Activated CD4-positive, CD25-positive, alpha-beta regulatory T cell treated with anti-CD3 and anti-CD28 coated beads, Interleukin-2, amount 50 U/mL, for 72 hours (primary cell): ENCODE measurements at regions not wholly inside any gene's neighbourhood (a gene's known extent, or its start where the extent isn't known, plus 50 kb on each side); places are given as distances from the start of the nearest gene placed in this dataset.

Experiments
- DNase-seq: peaks from one replicate; pipeline ENCODE4 v3.0.0; 2021

DNA sequence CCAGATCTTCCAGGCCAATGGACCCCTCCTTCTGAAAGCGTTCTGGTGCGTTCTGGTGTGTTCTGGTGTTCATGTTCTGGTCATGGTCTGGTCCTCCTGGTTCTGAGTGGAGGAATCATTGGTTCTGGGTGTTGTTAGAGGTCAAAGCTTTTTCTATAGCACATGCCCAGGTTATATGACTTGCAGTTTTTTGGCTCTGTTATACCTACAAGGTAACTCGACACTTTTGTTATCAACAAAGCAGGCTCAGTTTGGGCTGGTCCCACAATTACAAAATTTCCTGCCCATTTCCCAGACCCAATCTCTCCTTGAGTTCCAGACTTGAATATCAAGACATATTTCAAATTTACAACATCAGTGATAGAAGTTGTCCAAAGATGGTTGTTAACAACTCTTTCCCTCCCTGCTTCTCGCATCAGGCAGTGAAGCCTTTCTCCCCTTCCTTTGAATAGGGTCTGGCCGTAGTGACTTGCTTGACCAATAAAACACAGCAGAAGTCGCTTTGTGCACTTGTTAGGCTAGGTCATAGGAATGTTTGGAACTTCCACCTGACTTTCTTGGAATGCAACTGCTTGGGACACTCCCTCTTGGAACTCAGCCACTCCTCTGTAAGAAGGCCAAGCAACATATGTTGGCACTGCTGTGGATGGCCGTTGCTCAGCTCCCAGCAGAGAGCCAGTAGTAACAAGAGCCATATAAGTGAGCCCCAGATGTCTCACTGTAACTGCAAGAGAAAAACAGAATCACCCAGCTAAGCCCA, 83.1 kb upstream of the STEAP1B start:
- DNase-seq = no peak

DNA sequence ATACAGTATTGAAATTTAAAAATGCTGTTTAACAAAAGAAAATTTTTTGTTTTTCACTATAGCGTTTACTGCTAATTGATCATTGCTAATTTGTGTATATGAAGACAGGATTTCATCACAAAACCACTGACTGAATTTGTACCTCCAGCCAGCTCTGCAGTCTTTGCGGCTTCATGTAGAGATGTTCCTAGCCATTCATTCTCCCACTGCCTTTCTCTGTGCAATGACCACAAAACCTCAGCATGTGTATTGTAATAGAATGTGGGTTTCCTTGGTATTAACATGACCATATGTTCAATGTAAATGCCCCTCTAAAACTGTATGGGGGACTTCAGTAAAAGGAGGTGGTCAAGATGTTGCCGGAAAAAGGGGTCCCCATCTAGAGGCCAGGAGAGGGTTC, 81.1 kb upstream of the STEAP1B start:
- no peak for DNase-seq

DNA sequence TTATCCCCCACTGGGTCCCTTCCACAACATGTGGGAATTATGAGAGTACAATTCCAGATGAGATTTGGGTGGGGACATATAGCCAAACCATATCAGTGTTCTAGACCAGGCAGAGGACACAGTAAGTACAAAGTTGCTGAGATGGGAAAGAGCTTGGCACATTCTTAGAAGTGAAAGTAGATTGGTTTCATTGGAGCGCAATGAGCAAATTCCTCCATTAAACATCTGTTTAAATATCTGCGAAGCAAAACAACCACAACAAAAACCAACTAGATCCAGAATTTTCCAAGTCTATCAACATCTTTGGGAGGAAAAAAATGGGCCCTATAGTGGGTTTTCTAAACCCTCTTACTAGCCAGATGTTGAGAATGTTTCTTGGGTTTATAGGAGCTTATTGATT, 80.0 kb upstream of the STEAP1B start:
- no peak for DNase-seq

DNA sequence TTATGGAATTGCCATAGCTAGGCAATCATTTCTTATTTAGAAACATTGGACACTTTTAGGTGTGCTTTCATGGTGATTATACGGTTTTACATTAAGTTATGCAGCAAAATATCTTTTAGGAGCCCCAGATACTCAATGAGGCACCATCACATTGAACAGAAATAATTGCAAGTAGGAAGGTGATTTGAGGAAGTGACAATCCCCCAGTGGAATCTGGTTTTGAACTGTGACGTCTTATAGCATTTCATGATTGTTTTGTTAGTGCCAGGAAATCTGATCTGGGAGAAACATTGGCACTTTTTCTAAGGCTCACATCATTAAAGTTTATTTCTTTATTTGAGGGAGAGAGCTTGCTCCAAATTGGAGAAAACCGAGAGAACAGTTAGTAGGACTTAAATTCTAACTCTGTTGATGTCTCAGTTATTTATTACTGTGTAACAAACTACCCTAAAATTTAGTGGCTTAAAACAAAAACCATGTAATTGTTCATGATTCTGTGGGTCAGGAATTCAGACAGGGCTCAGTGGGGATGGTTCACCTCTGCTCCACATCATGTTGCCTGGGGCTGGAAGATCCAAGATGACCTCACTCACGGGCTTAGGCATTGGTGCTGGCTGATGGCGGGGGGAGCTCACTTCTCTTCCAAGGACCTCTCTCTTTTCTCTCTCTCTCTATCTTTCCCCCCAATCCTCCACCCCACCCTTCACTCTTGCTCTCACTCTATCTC, 78.2 kb upstream of the STEAP1B start:
- no peak for DNase-seq

DNA sequence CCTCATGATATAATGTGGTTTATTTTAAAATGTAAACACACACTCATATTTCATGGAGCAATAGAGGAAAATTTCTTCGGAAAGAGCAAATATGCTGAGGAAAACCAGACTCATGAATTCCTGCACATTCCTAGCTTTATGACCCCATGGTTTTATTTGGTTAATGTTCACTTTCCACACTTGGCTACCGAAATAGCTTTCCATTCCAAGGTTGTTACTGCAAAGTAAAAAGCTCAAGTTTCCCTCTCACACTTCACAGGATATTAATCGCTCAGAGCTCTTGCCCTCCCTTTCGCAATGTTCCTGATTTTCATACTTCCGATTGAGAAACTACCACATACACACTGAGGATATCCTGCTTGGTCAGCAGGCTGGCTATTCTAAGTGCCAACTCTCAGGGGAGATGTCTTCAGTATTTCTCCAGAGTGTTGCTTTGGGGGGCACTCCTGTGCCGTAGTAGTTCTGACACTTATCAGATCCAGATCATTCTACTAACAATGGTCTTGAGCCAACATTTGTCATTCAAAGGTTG, 77.5 kb upstream of the STEAP1B start:
- no peak for DNase-seq

DNA sequence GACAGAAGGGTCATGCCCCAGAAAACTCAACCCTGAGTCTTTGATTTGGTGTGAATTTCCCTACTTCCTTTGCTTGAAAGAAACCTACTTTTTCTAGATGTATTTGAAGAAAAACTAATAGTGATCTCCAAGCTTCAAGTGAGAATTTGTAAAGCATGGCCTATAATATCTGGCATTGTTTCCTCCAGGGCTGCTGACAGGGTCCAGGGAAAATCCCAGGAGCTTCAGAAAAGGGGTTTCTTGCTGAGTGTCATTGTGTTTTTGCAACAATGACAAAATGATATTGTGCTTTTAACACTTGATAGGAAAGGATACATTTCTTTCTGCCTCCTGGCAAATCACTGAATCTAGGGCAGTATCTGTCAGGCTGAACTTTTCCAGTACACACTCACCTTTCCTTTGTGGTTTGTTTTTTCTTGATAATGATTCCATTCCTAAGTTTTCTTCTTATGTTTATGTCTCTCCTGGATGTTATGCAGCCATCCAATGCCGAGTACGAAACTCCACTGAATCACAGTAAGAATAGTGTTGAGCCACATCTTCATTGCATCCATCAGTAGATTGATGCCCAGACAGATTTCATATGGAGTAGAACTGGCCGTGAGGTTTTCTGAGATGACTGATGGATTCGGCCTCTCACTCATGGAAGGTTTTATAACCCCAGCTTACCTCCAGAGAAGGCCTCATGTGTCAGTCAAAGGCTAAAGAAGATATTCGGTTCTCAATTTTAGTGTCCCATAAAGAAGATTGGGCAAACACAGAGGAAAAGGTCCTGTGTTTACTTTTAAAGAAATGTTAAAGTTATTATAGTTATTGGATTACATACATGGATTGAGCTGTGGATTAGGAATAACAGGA, 76.9 kb upstream of the STEAP1B start:
- no peak for DNase-seq

DNA sequence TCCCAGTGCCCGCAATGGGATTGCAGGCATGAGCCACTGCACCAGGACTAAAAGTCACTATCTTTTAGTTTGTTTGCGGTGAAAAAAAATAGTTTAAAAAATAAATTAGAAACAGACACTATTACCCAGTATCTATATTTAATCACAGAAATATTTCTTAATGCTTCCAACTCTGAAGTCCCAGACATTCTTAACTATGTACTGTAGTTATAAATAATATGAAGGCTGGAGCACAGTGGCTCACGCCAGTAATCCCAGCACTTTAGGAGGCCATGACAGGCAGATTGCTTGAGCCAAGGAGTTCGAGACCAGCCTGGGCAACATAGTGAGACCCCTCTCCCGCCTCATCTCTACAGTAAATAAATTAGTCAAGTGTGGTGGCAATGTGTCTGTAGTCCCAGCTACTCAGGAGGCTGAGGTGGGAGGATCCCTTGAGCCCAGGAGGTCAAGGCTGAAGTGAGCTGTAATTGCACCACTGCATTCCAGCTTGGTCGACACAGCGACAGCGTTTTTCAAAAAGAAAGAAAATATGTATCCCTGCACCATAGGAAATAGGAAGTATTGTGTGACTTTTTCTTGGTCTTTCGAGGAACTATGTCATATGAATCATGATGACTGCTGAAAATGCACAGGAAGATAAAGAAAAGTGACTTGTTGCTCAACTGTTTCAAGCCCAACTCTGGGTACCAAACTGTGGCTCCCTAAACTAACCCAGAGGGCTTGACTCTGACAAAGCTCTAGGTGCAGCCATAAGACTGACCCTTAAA, 74.9 kb upstream of the STEAP1B start:
- no peak for DNase-seq

DNA sequence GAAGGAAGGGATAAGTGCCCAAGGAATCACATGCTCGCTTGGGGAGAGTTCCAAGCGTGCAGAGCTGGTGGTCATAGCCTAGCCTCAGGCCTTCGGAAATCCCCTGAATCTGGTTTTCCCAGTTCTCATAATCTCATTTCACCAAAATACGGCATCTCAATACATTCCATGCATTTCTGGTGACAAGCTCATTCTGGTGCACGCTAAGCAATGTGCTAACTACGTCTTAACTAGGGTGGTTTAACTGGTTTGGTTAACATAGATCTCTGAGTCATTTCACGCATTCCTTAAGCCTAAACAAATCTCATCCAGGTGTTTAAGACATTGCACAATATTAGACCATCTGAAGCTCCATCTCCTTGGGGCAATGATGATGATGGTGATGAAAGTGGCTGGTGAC, 72.9 kb upstream of the STEAP1B start:
- no peak for DNase-seq

DNA sequence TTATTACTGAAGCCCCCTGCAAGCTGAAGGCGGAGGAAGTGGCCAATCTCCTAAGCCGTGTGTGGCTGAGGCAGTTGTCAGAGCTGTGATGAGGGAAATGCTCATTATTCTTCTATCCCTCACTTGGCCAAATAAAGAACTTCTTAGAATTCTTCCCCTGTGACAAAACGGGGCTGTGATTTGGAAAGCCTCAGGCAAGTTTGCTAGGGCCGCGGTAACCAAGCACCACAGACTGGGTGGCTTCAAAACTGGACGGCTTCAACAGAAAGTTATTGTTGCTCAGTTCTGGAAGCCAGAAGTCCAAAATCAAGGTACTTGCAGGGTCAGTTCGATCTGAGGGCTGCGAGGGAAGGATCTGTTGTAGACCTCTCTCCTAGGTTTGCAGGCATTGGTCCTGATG, 72.3 kb upstream of the STEAP1B start:
- no peak for DNase-seq

DNA sequence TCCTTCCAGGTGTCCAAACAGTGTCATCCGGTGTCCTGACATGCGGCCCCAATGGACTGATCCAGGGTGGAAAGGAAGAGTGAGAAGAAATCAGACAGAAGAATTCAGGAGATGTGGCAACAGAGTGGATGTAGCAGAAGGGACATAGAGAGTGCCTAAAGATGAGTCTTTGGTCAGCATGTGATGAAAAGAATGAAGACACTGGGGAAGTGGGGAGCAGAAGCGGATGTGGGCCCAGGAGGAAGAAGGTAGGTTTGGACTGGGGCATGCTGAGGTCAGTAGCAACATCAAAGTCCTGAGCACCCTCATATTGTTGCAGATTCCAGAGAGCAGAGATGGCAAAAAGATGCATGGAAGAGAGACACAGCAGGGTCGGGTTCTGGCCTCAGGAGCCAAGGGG, 71.8 kb upstream of the STEAP1B start:
- no peak for DNase-seq

DNA sequence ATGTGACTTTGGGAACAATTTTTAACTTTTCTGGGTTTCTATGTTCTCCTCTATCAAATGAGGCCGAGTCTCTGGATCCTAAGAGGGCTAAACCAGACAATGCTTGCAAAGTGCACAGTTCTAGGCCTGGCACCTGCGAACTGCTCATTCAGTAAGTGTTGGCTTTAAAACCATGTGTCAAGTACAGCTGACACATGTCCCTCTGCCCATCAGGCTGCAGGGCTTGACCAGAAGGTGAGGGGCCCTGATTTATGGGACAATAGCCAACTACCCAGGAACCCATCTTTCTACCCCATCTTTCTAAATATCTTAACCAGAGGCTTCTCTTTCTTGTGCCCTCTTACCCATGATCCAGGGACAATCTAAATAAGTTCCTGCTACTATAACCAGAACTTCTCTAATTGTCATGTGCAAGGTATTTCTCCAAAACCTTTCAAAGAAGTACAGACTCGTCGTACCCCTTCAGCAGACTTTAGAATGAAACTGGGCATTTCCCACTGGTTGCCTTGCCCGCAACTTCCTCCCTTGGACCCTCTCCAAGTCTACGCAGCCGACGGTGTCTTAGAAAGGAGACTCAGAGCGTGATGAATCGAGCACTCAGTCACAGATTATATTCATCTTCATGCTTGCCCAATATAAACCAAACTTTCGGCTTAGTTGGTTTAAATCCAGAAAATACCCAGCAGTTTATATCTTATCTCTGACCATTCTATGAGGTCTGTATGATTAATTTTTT, 69.8 kb upstream of the STEAP1B start:
- DNase-seq = no peak

DNA sequence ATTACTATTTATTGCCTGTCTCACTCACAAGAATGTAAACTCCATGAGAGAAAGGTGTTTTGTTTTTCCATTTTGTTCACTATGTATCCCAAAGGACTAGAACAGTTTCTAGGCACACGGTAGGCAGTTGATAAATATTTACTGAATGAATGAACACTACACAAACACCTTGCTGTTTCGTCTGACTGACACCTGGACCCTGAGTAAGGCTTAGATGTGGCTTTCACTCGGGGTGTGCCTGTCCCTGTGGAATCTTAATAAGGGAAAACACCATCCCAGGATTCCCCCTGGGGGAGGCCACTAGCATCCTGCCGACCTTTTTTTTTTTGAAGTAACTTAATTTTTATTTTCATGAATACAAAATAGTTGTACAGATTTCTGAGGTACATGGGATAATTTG, 66.6 kb upstream of the STEAP1B start:
- no peak for DNase-seq

DNA sequence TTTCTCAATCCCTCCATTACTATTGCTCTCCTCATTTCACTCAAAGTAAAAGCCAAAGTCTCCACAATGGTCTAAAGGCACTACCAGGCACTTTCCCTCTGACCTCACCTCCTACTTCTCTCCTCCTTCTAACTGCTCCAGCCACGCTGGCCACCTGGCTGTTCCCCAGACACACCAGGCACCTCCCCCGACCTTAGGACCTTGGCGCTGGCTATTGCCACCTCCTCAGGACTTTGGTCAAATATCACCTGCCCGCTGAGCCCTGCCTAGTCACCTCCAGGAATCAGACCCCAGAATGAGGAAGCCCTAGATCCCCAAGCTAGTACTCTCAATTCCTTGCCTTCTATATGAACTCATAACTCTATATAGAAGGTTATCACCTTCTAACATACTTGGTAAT, 66.2 kb upstream of the STEAP1B start:
- no peak for DNase-seq

DNA sequence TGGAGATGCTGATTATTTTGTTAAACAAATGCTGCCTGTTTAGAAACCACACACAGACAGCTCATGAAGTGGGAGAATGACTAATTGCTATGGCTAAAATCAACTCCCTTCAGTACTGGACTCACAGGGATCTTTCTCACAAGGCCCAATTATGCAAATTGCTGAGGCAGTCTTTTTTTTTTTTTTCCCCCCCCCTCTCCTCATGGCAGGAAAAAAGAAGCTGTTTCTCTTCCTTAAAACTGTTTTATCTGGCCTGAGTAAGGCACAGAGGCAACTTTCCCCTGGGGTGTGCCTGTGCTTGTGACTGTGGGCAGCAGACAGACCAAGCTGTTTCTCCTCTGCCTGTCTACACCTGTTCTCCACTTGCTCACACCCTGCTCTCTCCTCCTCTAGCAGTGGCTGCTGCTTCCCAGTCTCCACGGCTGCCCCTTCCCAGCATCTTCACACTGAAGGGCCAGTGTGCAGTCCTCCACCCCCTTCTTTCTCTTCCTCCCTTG, 65.4 kb upstream of the STEAP1B start:
- no peak for DNase-seq

DNA sequence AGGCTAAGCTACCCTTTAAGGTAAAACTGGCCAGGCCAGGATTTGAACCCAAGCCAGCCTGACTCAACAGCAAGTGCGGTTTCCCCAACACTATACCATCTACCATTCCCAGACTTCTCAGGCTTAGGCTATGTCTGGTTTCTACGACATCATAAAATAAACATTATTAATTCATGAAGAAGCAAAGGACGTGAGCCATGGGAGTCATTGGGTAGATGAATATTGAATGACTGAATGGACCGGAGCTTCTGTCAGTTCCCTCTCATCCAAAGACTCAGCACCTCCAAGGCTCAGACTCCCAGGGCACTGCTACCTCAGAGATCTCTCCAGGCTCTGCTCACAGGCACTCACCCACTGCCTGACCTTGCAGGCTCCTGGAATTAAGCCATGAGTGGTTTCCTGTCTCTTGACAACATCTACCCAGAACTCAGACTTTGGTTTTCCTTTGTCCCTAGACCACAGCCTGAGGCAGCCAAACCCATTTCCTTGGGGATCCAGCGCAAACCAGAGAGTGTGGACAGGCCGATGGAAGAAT, 64.6 kb upstream of the STEAP1B start:
- no peak for DNase-seq

DNA sequence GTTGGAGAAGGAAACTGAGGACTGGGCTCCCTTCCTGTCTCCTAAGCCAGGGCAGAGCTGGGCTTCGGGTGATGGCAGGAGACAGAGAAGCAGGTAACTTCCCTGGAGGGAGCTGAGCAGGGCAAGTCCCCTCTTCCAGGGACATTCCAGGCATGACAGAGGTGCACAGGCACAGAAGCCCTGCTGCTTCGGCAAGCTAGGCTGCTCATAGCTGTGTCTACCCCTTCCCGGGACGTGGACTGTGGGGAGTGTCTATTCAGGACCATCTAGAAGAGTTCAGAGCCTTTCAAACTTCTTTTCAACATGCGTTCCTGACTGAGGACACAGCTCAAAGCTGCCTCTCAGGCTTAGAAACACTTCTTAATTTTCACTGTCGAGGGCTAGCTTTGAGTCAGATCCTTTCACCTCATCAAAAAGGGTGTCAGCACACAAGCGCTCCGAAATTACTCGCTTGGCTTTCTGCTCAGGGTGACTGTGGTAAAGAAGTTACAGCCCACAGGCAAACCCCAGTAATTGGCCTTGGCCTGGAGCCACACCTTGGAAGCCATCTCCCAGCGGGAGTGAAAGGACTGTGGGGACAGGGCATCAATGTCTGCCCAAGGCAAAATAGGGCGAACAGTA, 63.7 kb upstream of the STEAP1B start:
- no peak for DNase-seq

DNA sequence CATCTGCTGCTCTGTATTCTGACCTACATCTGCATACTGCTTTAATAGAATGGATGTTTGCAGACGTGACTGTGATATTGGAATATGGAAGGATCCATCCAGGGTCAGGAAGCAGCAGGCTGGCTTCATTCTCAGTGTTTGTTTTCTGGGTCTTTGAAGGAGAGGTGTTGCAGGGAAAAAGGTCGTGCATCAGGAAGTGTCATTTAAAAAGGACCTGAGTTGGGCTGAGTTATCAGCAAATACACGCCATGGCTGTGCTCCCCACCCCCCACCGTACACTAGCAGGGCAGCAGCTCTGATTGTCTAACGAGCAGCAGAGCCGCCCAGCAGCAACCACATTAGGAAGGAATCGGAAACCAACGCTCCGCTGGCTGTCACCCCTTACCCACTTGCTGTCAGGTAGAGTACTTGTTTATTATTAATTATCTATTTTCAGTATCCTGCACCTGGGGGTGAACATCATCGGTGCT, 63.1 kb upstream of the STEAP1B start:
- DNase-seq = no peak

DNA sequence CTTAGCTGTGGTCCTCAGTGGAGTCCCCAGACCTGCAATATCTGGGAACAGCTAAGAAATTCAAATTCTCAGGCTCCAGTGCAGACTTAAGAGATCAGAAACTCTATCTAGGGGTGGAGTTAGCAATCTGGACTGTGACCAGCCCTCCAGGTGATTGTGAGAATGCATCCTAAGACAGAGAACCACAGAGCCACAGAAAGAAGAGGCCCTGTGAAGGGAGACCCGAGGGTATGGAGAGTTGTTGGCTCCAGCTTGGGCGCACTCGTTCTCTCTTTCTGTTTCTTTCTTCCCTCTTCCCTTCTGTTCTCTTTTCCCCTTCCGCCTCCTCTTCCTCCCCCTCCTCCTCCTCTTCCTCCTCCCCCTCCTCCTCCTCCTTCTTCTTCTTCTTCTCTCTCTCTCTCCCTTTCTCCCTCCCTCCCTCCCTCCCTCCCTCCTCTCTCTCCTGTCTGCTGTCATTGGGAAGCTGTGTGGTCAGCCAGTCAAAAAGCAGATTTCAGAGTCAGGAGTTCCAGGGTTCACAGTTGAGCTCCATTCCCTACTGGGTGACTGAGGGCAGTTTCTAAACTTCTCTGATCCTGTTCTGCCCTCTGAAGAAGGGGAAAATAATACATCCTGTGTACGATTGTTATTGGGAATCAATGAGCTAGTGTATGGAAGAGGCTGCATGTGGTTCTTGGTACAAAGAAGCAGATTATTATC, 62.1 kb upstream of the STEAP1B start:
- no peak for DNase-seq

DNA sequence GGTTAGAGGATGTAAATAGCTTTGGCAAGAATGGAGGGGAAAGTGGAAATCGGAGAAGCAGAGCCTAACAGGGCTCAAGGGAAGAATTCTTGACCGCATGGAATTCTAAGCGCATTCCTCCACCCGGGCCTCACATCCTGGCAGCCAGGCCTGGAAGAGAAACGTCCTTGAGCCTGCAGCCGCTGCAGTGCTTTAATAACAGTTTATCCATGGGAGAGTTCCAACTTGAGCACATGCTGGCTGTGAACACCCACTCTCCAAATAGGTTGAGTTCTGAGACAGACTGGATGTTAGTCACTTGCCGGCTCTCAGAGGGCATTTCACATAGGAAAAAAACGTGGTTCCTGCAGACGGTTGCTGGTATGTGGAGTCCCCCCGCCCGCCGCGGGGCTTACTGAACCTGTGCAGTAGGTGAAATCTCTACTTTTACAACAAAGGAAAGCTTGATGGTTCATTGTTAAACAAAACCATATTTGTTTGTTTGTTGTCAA, 61.4 kb upstream of the STEAP1B start:
- no peak for DNase-seq
